ENCODE measurements at regions not wholly inside any gene's neighbourhood (a gene's known extent, or its start where the extent isn't known, plus 50 kb on each side); places are given as distances from the start of the nearest gene placed in this dataset.

DNA sequence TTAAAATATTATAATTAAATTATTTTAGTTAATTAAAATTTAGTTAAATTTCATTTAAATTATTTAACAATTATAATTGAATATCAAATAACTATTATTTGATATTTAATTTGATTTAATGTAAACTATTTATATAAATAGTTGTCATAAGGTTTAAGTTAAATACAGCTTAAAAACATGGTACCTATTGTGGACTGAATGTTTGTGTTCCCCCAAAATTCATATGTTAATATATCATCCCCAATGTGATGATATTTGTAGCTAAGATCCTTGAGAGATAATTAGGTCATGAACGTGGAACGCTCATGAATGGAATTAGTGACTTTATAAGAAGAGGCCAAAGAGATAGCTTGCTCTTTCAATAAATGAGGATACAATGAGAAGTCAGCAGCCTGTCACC lies 505.7 kb upstream of the LRATD1 start:
- DNase-seq, result no peak

GRCh38 chr2:14127765-14128164 lies 504.8 kb upstream of the LRATD1 start:
- no peak for DNase-seq

- no peak for DNase-seq
These were observed 500.1 kb upstream of the LRATD1 start for GRCh38 chr2:14132386-14132785.

GRCh38 chr2:14134771-14135170 lies 497.7 kb upstream of the LRATD1 start:
- no peak for DNase-seq

DNA sequence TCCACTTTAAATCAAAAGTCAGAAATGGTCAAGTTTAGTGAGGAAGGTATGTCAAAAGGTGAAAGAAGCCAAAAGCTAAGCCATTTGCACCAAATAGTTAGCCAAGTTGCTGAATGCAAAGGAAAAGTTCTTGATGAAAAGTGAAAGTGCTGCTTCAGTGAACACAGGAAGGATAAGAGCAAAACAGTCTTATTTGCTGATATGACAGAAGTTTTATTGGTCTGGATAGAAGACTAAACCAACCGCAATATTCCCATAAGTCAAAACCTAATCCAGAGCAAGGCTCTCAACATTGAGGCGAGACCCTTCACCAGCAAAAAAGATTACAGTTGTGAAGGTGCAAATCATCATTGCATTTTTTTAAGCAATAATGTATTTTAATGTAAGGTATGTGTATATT lies 496.5 kb upstream of the LRATD1 start:
- DNase-seq, result no peak

DNA sequence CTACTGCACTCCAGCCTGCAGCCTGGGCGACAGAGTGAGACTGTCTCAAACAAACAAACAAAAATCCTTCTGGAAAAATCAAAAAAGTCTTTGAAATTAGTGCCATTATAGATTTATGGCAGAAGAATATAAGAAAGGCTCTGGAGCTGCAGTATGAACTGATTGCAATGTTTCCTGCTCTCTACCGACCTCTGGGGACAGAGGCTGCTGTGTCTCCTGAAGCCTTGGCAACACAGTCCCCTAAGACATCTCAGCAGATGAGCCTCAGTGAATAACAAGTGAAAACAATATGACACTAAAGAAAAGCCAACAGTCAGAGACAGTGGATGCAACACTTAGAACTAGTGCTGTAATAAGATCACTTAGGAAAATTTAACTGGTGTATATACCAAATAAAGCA lies 494.9 kb upstream of the LRATD1 start:
- DNase-seq, result no peak

- DNase-seq, result no peak
These were observed 492.4 kb upstream of the LRATD1 start for GRCh38 chr2:14140009-14140550.

- no peak for DNase-seq
These were observed 489.1 kb upstream of the LRATD1 start for GRCh38 chr2:14143435-14143834.

DNA sequence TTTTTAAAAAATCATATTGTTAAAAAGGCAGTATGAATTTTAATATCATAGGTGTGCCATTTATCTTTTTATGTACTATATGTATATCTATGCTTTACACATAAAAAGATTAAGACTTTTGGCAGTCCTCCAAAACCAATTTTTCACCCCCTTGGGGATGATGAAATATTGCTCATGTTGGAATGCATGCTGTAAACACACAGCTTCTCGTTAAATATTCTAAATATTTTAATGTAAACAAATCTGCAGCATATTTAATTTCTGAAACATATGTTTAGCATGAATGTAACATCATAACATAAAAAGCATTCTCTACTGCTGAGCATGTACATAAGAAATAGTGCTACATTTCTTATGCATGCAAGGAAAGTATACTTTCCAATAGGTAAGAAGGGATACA lies 484.3 kb upstream of the LRATD1 start:
- no peak for DNase-seq

- no peak for DNase-seq
These were observed 474.7 kb upstream of the LRATD1 start for GRCh38 chr2:14157816-14158215.

DNA sequence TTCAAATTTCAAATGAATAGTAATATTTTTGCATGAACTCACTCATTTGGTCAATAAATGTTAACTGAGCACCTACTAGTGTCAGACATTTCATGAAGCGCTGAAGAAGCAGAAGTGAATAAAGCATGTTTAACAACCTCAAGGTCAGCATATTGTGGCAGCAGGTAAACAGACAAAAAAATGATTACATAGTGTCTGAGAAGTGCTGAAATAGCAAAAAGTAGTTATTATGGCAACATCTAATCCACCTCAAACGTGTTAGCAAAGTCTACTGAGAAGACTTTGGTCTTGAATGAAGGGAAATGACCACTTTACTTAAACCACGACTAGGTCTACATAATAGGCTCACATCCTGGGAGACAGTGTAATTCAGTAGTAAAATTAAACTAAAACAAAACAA lies 452.2 kb upstream of the LRATD1 start:
- no peak for DNase-seq

DNA sequence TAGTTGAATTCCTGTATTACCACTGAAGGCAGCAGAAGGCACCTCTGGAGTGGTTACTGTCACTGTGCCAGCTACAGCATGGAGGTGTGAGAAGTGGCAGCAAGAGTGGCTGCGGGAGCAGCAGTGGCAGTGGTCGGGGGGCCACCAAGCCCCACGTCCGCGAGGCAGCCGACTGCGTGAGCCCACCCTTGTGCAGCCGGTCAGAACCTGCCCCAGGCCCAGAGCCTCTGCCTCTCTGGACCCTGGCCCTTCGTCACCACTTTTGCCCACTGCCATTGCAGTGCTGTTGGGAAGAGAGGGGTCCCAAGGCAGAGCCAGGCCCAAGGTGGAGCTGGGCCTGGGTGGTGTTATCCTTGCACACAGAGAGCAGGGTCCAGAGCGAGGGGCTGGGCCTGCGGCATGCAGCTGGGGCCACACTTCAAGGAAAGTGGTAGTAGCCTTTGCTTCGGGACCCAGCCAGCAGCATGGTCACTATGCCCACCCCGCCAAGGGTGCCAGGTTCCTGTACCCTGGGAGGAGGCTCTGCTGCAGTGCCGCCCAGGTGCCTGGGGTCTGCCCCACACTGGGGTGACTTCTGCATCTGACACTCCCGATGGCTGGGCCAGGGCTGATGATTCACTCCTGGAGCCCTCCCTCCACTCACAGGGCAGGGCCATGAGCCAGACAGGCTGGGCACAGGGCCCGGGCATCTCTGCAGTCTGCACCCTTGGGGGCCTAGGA lies 450.1 kb upstream of the LRATD1 start:
- no peak for DNase-seq

GRCh38 chr2:14185906-14186305 lies 446.6 kb upstream of the LRATD1 start:
- no peak for DNase-seq

- no peak for DNase-seq
These were observed 444.1 kb upstream of the LRATD1 start for GRCh38 chr2:14188446-14188845.

DNA sequence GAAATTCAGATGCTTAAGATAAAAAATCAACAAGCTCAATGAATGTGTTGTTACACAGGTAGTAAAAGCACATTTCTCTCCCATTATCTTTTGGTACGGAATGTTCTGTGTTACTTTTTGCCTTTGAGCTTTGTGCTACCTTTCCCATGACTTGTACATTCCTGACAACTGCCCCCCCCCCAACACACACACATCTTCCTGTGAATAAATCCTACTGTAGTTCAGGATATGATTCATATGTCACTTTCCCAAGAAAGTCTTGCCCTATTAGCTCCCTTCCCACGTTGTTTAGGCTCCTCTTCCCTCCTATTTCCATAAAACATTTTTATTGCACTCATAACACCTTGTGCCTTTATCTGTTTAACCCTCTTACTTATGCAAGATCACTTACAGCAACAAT lies 442.6 kb upstream of the LRATD1 start:
- DNase-seq, result no peak

DNA sequence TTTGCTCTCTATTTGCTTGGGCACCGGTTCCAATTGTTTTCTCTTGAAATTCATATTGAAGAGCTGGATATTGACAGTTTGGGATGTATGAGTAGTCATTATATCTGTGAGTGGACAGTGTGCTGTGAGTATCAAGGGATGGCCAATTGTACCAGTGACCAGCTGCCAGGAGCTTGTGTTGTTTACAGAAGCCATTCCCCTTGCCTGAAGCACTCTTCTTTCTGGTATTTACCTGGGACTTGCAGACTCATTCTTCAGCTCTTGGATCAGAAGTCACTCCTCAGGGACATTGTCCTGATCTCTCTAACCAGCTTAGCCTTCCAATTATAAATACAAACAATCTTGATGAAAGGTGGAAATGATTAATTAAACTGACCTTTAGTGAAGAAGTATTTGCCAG lies 438.3 kb upstream of the LRATD1 start:
- no peak for DNase-seq

DNA sequence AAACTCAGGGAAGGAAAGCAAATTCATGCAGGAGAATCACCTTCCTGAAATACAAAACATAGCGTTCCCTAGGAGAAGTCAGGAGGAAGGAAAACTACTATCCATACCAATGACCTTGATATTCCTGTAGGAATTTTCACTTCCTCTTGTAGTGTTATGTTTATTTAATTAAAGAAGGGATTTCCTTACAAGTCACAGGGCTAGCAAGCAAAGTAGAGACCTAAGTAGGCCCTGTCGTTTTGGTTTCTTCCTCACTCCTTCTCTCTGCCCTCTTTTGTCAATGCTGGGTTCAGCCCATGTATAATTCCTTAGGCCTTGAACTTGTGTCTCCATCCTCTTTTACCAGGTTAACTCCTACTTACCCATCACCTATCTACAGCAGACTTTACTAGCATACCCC lies 435.2 kb upstream of the LRATD1 start:
- DNase-seq, result no peak

DNA sequence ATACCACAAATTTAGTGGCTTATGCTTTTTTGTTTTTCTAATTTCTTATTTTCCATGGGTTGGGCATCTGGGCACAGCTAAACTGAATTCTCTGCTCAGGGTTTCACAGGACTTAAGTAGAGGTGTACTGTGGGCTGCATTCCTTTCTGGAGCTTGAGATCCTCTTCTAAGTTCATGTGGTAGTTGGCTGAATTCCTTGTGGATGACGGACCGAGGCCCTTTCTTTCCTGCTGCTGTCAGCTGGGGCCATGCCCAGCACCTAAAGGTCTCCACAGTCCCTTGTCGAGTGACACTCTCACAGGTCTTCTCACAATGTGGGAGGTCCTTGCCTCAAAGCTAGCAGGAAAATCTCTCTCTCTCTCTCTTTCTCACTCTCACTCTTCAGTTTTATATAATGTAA lies 433.5 kb upstream of the LRATD1 start:
- no peak for DNase-seq

DNA sequence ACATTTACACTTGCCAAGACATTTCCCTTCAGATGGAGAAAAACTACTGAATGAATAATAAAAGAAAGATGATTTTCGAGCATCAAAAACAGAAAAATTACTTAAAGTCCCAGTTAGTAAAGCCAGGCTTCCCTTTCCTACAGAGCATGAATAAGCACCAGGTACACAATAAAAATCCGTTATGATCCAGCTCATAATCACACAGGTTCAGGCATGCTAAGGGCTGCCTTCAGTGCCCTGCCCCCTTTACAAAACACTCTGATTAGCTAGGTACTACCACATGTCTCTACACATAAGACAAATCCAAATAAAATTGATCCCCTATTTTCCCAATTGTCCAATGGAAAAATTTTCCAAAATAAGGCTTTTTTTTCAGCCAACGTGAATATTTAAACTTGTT lies 413.2 kb upstream of the LRATD1 start:
- no peak for DNase-seq

DNA sequence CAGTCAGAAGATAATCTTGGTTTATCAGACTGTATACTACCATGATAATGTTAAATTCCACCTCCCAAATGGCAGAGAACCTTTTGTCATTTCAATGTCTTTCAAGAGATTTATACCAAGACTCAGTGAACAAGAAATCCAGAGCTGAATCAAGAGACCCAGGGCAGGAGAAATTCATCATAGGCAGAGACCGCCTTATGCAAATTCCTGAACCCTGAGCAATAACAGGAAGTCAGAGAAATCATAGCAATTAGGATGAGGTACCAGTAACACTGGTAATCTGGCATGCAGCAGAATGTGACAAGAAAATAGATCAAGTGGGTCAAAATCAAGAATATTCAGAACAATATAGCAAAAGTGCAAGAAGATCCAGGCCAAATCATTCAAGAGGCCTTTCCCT lies 412.4 kb upstream of the LRATD1 start:
- no peak for DNase-seq

GRCh38 chr2:14221466-14221865 lies 411.1 kb upstream of the LRATD1 start:
- DNase-seq, result no peak

DNA sequence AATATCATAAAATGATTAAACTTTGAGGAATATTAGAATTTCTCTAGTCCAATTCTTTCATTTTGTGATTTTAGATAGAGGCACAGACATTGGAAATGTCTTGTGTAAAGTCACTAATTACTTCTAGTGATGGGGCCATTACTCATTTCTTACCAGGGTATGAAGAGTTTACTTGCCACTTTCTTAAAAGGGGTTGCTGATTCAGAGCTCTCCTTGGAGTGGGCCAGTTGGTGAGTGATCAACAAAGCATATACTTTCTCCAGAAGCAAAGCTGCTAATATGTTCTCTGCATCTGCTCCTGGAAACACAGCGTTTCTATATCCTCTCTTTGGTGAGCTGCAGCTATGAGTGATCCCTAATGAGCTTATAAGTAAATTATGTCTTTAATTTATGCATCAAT lies 408.9 kb upstream of the LRATD1 start:
- no peak for DNase-seq

DNA sequence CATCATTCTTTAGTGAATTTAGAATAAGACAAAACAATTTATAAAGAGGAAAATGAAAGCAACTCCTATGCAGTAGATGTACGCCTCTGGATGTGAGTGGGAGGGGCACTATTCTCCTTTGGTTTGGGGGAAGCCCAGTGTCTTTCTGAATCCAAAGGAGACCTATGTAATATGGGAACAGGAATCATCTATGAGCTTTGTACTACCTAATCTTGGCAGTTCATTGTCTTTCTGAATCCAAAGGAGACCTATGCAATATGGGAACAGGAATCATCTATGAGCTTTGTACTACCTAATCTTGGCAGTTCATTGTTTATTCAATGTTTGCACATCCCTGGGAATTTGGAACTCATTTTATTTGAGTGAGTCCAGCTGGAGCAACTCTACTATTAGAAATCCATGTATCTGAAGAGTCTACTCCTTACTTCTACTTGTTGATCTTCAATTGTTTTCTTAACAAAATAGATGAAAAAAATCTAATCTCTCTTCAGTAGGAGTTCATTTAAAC lies 401.1 kb upstream of the LRATD1 start:
- DNase-seq, result no peak

GRCh38 chr2:14232217-14232616 lies 400.3 kb upstream of the LRATD1 start:
- DNase-seq, result no peak

GRCh38 chr2:14234911-14235310 lies 397.6 kb upstream of the LRATD1 start:
- DNase-seq, result no peak
